GM20000 (cell line): ENCODE measurements at regions not wholly inside any gene's neighbourhood (a gene's known extent, or its start where the extent isn't known, plus 50 kb on each side); places are given as distances from the start of the nearest gene placed in this dataset.
"Not testable (repeated sequence)": the region's sequence is repeated elsewhere in the genome, so short reads cannot be mapped to it uniquely, and the experiment has no call there.

Experiments used
- DNase-seq: peaks from one replicate; pipeline ENCODE4 v3.0.0; 2012; ENCODE audit warnings: low spot score
- CTCF ChIP-seq: IDR thresholded peaks from 2 replicates; pipeline ENCODE4 v1.5.1; 2012; ENCODE audit warnings: mild to moderate bottlenecking, control low read depth; ENCODE audit errors: extremely low read depth, missing control alignments

GRCh38 chr14:46433381-46433780 lies 218.2 kb downstream of the RPL10L start:
- no peak for DNase-seq
- no peak for TF ChIP-seq CTCF

- DNase-seq, result no peak
Observed at GRCh38 chr14:46432516-46432915, 219.1 kb downstream of the RPL10L start.

GRCh38 chr14:46417066-46417465 lies 234.5 kb downstream of the RPL10L start:
- no peak for TF ChIP-seq CTCF

More at GRCh38 chr14:46432516-46432915, 219.1 kb downstream of the RPL10L start:
- no peak for TF ChIP-seq CTCF

GRCh38 chr14:46404865-46405811 lies 246.4 kb downstream of the RPL10L start:
- no peak for TF ChIP-seq CTCF
- DNase-seq, result no peak

More at GRCh38 chr14:46417066-46417465, 234.5 kb downstream of the RPL10L start:
- DNase-seq, result no peak

GRCh38 chr14:46402001-46402690 lies 249.4 kb downstream of the RPL10L start:
- not testable (repeated sequence) for DNase-seq

- no peak for TF ChIP-seq CTCF
- no peak for DNase-seq
Observed at GRCh38 chr14:46401066-46401465, 250.5 kb downstream of the RPL10L start.

- no peak for TF ChIP-seq CTCF
- DNase-seq, result no peak
Observed at GRCh38 chr14:46399049-46399448, 252.5 kb downstream of the RPL10L start.

- DNase-seq, result no peak
- TF ChIP-seq CTCF, result no peak
Observed at GRCh38 chr14:46384611-46385010, 267.0 kb downstream of the RPL10L start.
